GM12878 (cell line): ENCODE measurements at regions not wholly inside any gene's neighbourhood (a gene's known extent, or its start where the extent isn't known, plus 50 kb on each side); places are given as distances from the start of the nearest gene placed in this dataset.

Experiments used
- BRCA1 ChIP-seq: IDR thresholded peaks from 2 replicates; pipeline ENCODE4 v1.6.1; 2011; ENCODE audit warnings: low read depth, low read length, improper control_type of control experiment
- POLR2A ChIP-seq: IDR thresholded peaks from 2 replicates; pipeline ENCODE4 v1.6.1; 2011; ENCODE audit warnings: low read depth, mild to moderate bottlenecking, low read length
- SMAD1 ChIP-seq: fragments of 450-650 bp; IDR thresholded peaks from 2 replicates; pipeline ENCODE4 v1.6.1; 2018; ENCODE audit warnings: mild to moderate bottlenecking, low read depth; ENCODE audit not compliant: partially characterized antibody
- SMARCA5 ChIP-seq: fragments of 450-650 bp; IDR thresholded peaks from 2 replicates; pipeline ENCODE4 v1.6.1; 2017; ENCODE audit warnings: mild to moderate bottlenecking
- TAF1 ChIP-seq: IDR thresholded peaks from 2 replicates; pipeline ENCODE4 v1.6.1; 2011; ENCODE audit warnings: mild to moderate bottlenecking, low read depth, low read length, borderline replicate concordance

DNA sequence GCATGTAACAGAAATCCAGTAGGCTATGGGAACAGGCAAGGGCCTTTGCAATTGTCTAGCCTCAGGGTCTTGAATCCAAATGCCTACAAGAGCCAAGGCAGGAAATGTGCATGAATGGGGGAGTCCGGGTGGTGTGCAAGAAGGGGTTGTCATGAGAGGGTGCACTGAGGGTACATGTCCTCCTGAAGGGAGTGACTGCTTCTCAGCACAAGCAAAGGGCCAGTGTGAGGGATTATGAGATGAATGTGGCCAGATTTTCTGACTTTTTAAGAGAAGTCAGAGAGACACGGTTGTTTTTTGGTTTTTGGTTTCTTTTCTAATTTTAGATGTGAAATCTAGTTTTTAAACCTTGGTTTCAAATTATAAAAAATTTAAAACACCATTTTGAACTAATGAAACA, 76.5 kb upstream of the LSM6 start:
- TF ChIP-seq TAF1 (no peak), POLR2A (no peak), SMARCA5 (no peak), SMAD1 (no peak), BRCA1 (no peak)
